Tibial nerve (tissue), 4 donors: ENCODE measurements at regions not wholly inside any gene's neighbourhood (a gene's known extent, or its start where the extent isn't known, plus 50 kb on each side); places are given as distances from the start of the nearest gene placed in this dataset.

Experiments used
- DNase-seq, 2 donors: peaks; one replicate each; pipeline ENCODE4 v3.0.0-alpha.2; 2019; ENCODE audit warnings: low spot score in 2 of 2
- H3K27ac ChIP-seq, 4 donors: fragments of 200-600 bp; sonication (generic) in 3 of 4; one replicate each; pipeline ENCODE4 v1.5.1; 2017 to 2019; ENCODE audit warnings: mild to moderate bottlenecking in 1 of 4
- H3K27me3 ChIP-seq, 2 donors: fragments of 200-600 bp; sonication (generic) in 1 of 2; one replicate each; pipeline versions ENCODE4 v1.5.1 to v1.6.0; 2017 to 2019
- H3K36me3 ChIP-seq, 3 donors: fragments of 200-600 bp; sonication (generic); one replicate each; pipeline ENCODE4 v1.5.1; 2018 to 2019
- H3K4me1 ChIP-seq, 4 donors: fragments of 200-600 bp; sonication (generic) in 3 of 4; one replicate each; pipeline ENCODE4 v1.5.1; 2017 to 2019
- H3K4me3 ChIP-seq, 4 donors: fragments of 200-600 bp; sonication (generic) in 3 of 4; one replicate each; pipeline ENCODE4 v1.5.1; 2017 to 2019; ENCODE audit warnings: mild to moderate bottlenecking in 1 of 4, moderate library complexity in 1 of 4
- H3K9me3 ChIP-seq, 4 donors: fragments of 200-600 bp; sonication (generic) in 3 of 4; one replicate each; pipeline ENCODE4 v1.5.1; 2017 to 2019
- CTCF ChIP-seq, 5 experiments: fragments of 200-600 bp in 3 of 5; fragments of 450-650 bp in 2 of 5; sonication (generic) in 3 of 5; IDR thresholded peaks; one replicate each; pipeline ENCODE4 v1.5.1; 2016 to 2019; ENCODE audit warnings: antibody characterized with exemption in 5 of 5, mild to moderate bottlenecking in 3 of 5, moderate library complexity in 2 of 5
- EP300 ChIP-seq, 2 donors: sonication (generic); formaldehyde crosslinking; IDR thresholded peaks; one replicate each; pipeline ENCODE4 v1.6.1; 2017; ENCODE audit warnings: antibody characterized with exemption in 2 of 2, mild to moderate bottlenecking in 1 of 2
- POLR2A ChIP-seq, 2 donors: fragments of 450-650 bp; IDR thresholded peaks; one replicate each; pipeline ENCODE4 v1.6.1; 2017; ENCODE audit warnings: antibody characterized with exemption in 2 of 2, mild to moderate bottlenecking in 2 of 2, moderate library complexity in 2 of 2
- WGBS, 2 donors: methylation state at CpG; one replicate each; pipeline ENCODE4 v1.1.5; 2018; 5-methylcytosine and 5-hydroxymethylcytosine counted together

DNA sequence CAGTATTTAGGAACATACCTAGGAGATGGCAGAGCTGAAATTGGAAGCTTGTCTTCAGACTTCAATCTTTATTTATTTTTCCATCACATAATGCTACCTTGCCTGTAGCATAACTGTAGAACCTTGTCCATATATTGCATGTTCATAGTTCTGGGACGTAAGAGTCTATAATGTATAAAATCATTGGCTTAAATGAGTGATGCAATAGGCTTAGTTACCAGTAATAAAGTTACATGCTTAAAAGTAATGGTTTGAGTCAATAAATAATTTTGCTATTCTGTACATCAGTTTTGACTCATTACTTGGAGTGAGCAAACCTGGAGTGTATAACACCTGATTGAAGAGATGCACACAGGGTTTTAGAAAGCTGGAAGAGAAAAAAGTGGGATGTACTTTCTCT, 229.3 kb downstream of the CDCA7 start:
- Histone ChIP-seq H3K4me1 (no peaks in the 10 kb centered on the region), H3K36me3 (no peaks in the 10 kb centered on the region), H3K27ac (no peak overlapping the region), H3K4me3 (no peak overlapping the region), H3K9me3 (no peaks in the 10 kb centered on the region), H3K27me3 (no peaks in the 10 kb centered on the region)
- TF ChIP-seq POLR2A (IDR thresholded peaks at IDR 0.05) (no peak), EP300 (IDR thresholded peaks at IDR 0.05) (no peak)
- DNase-seq: no peak
- WGBS, 2 donors: 90 to 94% methylated on average over 1 of the region's 1 CpG

GRCh38 chr2:173584676-173585458, 230.2 kb downstream of the CDCA7 start:
- whole genome bisulfite sequencing, 2 donors: 58 to 59% methylated on average over 4 of the region's 4 CpGs
- no peaks in the 10 kb centered on the region for H3K4me1 ChIP-seq
- no peak overlapping the region for H3K4me3 ChIP-seq
- DNase-seq: no peak
- no peaks in the 10 kb centered on the region for H3K27me3 ChIP-seq
- no peaks in the 10 kb centered on the region for H3K9me3 ChIP-seq
- TF ChIP-seq EP300 (IDR thresholded peaks at IDR 0.05) (no peak), CTCF (IDR thresholded peaks at IDR 0.05) (no peak), POLR2A (IDR thresholded peaks at IDR 0.05) (no peak)
- no peak overlapping the region for H3K27ac ChIP-seq
- no peaks in the 10 kb centered on the region for H3K36me3 ChIP-seq

DNA sequence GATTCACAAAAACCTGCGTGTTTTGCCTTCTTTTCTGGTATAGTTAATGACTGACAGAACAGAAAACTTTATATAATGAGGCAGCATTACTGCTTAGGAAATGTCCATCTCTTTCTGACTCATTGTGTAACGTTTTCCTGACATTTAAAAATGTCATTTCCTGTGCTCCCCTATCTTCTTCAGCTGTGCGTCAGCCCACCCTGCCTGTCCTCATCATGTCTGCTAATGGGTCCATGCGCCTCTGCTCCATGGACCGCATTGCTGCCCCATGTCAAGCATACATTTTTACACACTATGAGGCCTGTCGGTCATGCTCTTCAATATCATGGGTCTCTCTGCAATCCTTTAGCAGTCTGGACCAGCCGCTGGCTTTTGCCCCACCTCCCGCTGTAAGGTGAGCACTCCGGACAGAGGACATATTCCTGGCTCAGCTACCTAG, 234.3 kb downstream of the CDCA7 start:
- H3K4me1 ChIP-seq: no peaks in the 10 kb centered on the region
- peaks cover 0 to 10% (median 0%) of the 10 kb centered on the region in 4 donors for H3K9me3 ChIP-seq
- no peaks in the 10 kb centered on the region for H3K27me3 ChIP-seq
- no peak overlapping the region for H3K4me3 ChIP-seq
- no peak for DNase-seq
- H3K36me3 ChIP-seq: no peaks in the 10 kb centered on the region
- whole genome bisulfite sequencing, 2 donors: 82 to 85% methylated on average over 9 of the region's 9 CpGs
- TF ChIP-seq EP300 (IDR thresholded peaks at IDR 0.05) (no peak), POLR2A (IDR thresholded peaks at IDR 0.05) (no peak), CTCF (IDR thresholded peaks at IDR 0.05) (no peak)
- no peak overlapping the region for H3K27ac ChIP-seq

DNA sequence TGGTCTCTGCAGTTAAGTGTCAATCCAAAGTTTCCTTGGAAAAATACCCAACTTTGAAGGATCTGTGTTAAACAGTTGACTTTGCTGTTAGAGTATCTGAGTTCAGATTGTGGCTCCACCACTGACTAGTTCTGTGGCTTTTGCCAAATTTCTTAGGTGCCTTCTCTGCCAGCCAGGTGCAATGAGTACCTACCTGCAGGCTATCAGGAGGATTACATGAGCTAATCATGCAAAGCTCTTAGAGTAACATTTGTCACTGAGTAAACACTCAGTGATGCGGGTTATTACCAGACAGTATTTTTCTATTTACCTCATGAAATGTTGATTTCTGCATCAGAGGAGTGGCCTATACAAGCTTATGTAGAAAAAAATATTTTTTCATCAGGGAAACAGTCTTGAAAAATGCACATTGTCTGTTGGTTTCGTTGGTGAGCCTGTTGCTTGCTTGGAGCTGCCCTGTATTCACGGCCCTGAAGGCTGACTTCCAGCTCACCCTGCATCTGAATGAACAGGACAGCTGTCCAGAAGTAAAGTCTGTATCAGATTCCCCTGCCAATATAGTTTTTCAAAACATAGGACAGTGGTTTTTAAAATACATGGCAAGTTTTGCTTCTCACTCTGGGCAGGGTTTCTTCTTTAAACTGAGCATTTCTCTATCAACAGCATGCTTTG, 235.1 kb downstream of the CDCA7 start:
- WGBS, 2 donors: 65 to 68% methylated on average over 3 of the region's 3 CpGs
- no peak for DNase-seq
- H3K4me3 ChIP-seq: no peak overlapping the region
- H3K4me1 ChIP-seq: no peaks in the 10 kb centered on the region
- H3K27me3 ChIP-seq: no peaks in the 10 kb centered on the region
- H3K27ac ChIP-seq: no peak overlapping the region
- TF ChIP-seq CTCF (IDR thresholded peaks at IDR 0.05): no peak
- no peak for TF ChIP-seq POLR2A (IDR thresholded peaks at IDR 0.05)
- no peak for TF ChIP-seq EP300 (IDR thresholded peaks at IDR 0.05)
- no peaks in the 10 kb centered on the region for H3K36me3 ChIP-seq
- H3K9me3 ChIP-seq: peaks cover 0 to 13% (median 0%) of the 10 kb centered on the region in 4 donors

DNA sequence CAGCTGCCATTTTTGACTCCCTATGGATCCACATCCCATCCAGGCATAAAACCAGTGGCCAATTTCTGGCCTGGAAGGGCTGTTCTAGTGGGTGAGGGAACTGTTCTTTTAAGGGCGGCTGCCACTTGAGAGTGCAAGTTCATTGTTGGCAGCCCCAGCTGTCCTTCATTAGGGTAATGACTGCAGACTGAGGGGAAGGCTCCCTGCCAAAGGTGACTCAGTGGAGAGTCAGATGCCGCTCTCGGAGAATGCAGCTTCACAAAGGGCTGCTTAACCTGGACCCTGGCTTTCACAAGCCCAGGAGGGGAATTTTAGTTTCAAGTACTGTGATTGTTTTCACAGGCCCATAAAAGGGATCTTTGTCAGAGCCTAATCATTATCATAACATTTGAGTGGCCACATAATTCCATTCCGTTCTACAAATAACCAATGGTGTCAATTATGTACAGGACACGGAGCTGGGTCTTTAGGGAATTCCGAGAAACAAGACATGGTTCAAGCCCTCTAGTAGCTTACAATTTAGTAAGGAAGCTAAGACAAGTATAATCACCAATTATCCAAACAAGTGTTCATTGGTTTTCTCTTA, 235.7 kb downstream of the CDCA7 start:
- Histone ChIP-seq H3K9me3 (peaks cover 0 to 13% (median 0%) of the 10 kb centered on the region in 4 donors), H3K27ac (no peak overlapping the region), H3K27me3 (no peaks in the 10 kb centered on the region), H3K4me1 (no peaks in the 10 kb centered on the region), H3K36me3 (no peaks in the 10 kb centered on the region), H3K4me3 (no peak overlapping the region)
- TF ChIP-seq EP300 (IDR thresholded peaks at IDR 0.05) (no peak), CTCF (IDR thresholded peaks at IDR 0.05) (no peak), POLR2A (IDR thresholded peaks at IDR 0.05) (no peak)
- WGBS, 2 donors: 25 to 35% methylated on average over 6 of the region's 6 CpGs
- peak in 1 of 2 donors; percentile 13 for DNase-seq
